Endodermal cell (in vitro differentiated cells): ENCODE measurements at regions not wholly inside any gene's neighbourhood (a gene's known extent, or its start where the extent isn't known, plus 50 kb on each side); places are given as distances from the start of the nearest gene placed in this dataset.
"Not testable (repeated sequence)": the region's sequence is repeated elsewhere in the genome, so short reads cannot be mapped to it uniquely, and the experiment has no call there.

Experiments used
- DNase-seq: peaks from one replicate; pipeline ENCODE4 v3.0.0-alpha.2; 2017
- H3K27ac ChIP-seq: 2 replicates; pipeline ENCODE4 v1.5.1; 2013; ENCODE audit warnings: mild to moderate bottlenecking, low read depth, low read length, moderate library complexity
- H3K27me3 ChIP-seq: 2 replicates; pipeline ENCODE4 v1.6.1; 2013; ENCODE audit warnings: mild to moderate bottlenecking, low read length, moderate library complexity; ENCODE audit not compliant: insufficient read depth, control insufficient read depth, poor library complexity, severe bottlenecking
- H3K36me3 ChIP-seq: 2 replicates; pipeline ENCODE4 v1.7.0; 2013; ENCODE audit warnings: mild to moderate bottlenecking, low read length, moderate library complexity; ENCODE audit not compliant: control insufficient read depth, insufficient read depth
- H3K4me1 ChIP-seq: one replicate; pipeline ENCODE4 v1.7.0; 2013; ENCODE audit warnings: low read length; ENCODE audit not compliant: control insufficient read depth, insufficient read depth
- H3K4me3 ChIP-seq: 2 replicates; pipeline ENCODE4 v1.5.1; 2013; ENCODE audit warnings: mild to moderate bottlenecking, low read length, moderate library complexity
- H3K9ac ChIP-seq: 2 replicates; pipeline ENCODE4 v1.6.1; 2013; ENCODE audit warnings: mild to moderate bottlenecking, low read length, moderate library complexity; ENCODE audit not compliant: poor library complexity, severe bottlenecking; ENCODE audit errors: extremely low read depth
- H3K9me3 ChIP-seq: 2 replicates; pipeline ENCODE4 v1.6.1; 2013; ENCODE audit warnings: mild to moderate bottlenecking, low read length, moderate library complexity; ENCODE audit not compliant: control insufficient read depth
- H3K27ac Mint-ChIP-seq: 2 replicates; pipeline ENCODE4 v1.8.0; 2020; ENCODE audit warnings: mixed read lengths
- H3K27me3 Mint-ChIP-seq: 2 replicates; pipeline ENCODE4 v1.8.0; 2021; ENCODE audit warnings: mild to moderate bottlenecking, mixed read lengths; ENCODE audit not compliant: insufficient read depth
- H3K36me3 Mint-ChIP-seq: 2 replicates; pipeline ENCODE4 v1.8.0; 2020; ENCODE audit warnings: low read depth, mixed read lengths
- H3K4me1 Mint-ChIP-seq: 2 replicates; pipeline ENCODE4 v1.8.0; 2020; ENCODE audit warnings: mixed read lengths
- H3K4me3 Mint-ChIP-seq: 2 replicates; pipeline ENCODE4 v1.8.0; 2020; ENCODE audit warnings: mild to moderate bottlenecking, moderate library complexity, mixed read lengths
- H3K9me3 Mint-ChIP-seq: 2 replicates; pipeline ENCODE4 v1.8.0; 2020; ENCODE audit warnings: mild to moderate bottlenecking, mixed read lengths
- WGBS, 2 experiments: methylation state at CpG; one replicate each; pipeline versions ENCODE4 v1.1.5 to v1.1.7; 2013; ENCODE audit warnings: missing lambda C conversion rate in 2 of 2, mixed read lengths in 1 of 2; ENCODE audit not compliant: insufficient coverage in 1 of 2, insufficient read length in 1 of 2; 5-methylcytosine and 5-hydroxymethylcytosine counted together

DNA sequence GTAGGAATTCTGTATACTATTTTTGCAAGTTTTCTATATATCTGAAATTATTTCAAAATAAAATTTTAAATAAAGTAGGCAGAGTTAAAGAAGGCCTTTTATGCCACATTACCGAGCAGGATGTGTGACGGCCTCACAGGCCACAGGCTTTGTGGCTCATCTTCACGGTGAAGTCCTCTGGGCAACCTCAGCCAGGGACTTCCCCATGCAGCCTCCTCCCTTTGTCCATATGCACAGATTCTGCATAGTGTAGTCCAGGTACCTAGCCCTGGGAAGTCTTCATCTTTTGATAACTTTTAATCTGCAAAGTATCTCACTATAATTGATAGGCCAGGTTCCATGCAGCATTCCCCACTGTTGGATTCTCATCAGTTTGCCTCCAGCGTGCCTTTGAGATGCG is 62.8 kb downstream of the ARHGAP11B start:
- H3K9me3 Mint-ChIP-seq, H3K27me3 ChIP-seq, H3K9me3 ChIP-seq, DNase-seq, H3K36me3 ChIP-seq, H3K36me3 Mint-ChIP-seq, H3K27ac ChIP-seq, H3K4me3 ChIP-seq, H3K4me3 Mint-ChIP-seq, H3K27me3 Mint-ChIP-seq, H3K9ac ChIP-seq, H3K4me1 ChIP-seq, H3K27ac Mint-ChIP-seq, H3K4me1 Mint-ChIP-seq: not testable (repeated sequence)
- WGBS, 2 experiments: 93% methylated on average over 3 of the region's 5 CpGs; no CpG with 5 or more reads in 1 of the 2 experiments

DNA sequence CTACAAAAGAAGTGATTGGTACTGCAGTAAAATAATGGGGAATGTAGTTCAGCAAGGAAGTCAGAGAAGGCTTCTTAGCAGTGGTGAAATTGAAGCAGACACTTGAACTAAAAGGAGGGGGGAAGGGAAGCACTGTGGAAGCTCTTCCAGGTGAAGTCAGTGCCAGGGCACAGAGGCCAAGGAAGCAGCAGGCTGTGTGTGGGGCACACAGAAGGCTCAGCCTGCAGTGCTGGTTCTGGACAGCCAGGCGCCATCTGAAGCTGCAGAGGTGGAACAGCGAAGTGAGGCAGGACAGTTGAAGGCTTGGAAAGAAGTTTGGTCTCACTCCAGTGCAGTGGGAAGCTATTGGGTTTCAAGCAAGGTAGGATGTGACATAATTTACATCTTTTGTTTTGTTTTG is 64.2 kb downstream of the ARHGAP11B start:
- H3K4me3 ChIP-seq, H3K27me3 ChIP-seq, H3K27ac Mint-ChIP-seq, H3K4me1 Mint-ChIP-seq, H3K9me3 ChIP-seq, H3K36me3 ChIP-seq, H3K27me3 Mint-ChIP-seq, H3K4me1 ChIP-seq, H3K9ac ChIP-seq, H3K27ac ChIP-seq, H3K9me3 Mint-ChIP-seq, H3K4me3 Mint-ChIP-seq, H3K36me3 Mint-ChIP-seq, DNase-seq: not testable (repeated sequence)
- no CpG with 5 or more reads among the region's 2 CpGs for WGBS, 2 experiments

DNA sequence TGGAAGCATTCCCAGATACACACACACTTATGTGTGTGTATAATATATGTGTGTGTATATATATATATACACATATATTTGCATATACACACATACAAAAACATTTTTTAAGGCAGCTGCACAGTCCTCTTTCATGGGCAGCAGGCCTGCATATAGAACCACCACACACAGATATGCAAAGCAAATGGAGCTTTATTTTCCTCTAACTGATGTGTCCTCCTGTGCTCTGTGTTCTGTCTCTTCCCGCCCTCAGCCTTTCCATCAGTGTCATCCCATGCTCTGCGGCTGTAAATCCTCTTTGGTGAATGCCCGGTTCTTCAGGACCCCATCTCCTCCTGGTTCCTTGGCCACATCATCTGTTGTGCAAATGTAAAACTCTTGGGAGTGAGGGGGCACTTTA is 69.9 kb downstream of the ARHGAP11B start:
- not testable (repeated sequence) for DNase-seq, H3K4me3 Mint-ChIP-seq, H3K27me3 ChIP-seq, H3K27ac Mint-ChIP-seq, H3K4me1 Mint-ChIP-seq, H3K36me3 Mint-ChIP-seq, H3K9me3 Mint-ChIP-seq, H3K4me1 ChIP-seq, H3K27ac ChIP-seq, H3K36me3 ChIP-seq, H3K27me3 Mint-ChIP-seq, H3K9me3 ChIP-seq, H3K9ac ChIP-seq, H3K4me3 ChIP-seq
- no CpG with 5 or more reads among the region's 3 CpGs for WGBS, 2 experiments

DNA sequence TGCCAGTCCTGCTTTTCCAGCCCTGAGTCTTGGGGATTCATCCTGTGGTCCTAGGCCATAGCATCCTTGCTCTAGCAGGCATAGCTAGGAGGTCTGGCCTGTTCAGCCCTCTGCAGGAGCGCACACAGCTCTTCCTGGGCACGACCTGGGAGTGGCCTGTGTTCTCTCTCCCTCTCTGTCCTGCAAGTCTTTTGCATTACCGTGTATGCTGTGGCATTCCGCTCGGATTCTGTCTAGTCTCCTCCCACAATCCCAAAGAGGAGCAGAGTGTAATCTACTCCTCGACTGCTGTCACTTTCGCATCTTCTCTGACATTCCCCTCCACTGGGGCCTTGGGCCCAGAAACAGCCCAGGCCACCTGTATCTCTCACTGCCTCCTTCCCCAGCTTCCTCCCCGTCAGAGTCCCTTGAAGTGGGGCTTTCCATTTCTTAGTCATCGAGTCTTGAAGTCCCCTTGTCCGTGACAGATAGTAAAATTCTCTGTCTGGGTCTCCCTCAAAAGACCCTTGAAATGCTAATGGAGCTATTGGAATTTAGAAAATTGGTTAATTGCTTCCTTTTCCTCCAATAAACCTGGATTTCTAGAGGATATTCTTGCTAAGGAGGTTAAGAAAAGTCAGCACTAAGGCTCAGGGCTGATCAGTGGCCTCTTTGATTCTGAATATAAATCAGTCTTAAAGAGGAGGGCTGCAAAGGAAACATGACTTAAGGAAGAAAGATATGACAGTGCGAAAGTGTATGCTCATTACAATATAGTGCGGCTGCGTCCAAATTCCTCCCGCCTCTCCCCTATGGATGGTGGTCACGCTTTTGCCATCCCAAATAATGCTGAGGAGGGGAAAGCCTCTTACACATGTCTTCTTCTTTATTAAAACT is 70.7 kb downstream of the ARHGAP11B start:
- H3K9me3 Mint-ChIP-seq, H3K4me3 Mint-ChIP-seq, H3K9me3 ChIP-seq, H3K27ac Mint-ChIP-seq, H3K36me3 Mint-ChIP-seq, H3K4me1 Mint-ChIP-seq, H3K27me3 ChIP-seq, H3K4me1 ChIP-seq, H3K27ac ChIP-seq, H3K27me3 Mint-ChIP-seq, H3K36me3 ChIP-seq, DNase-seq, H3K9ac ChIP-seq, H3K4me3 ChIP-seq: not testable (repeated sequence)
- 88% methylated on average over 5 of the region's 15 CpGs; no CpG with 5 or more reads in 1 of the 2 experiments for WGBS, 2 experiments

DNA sequence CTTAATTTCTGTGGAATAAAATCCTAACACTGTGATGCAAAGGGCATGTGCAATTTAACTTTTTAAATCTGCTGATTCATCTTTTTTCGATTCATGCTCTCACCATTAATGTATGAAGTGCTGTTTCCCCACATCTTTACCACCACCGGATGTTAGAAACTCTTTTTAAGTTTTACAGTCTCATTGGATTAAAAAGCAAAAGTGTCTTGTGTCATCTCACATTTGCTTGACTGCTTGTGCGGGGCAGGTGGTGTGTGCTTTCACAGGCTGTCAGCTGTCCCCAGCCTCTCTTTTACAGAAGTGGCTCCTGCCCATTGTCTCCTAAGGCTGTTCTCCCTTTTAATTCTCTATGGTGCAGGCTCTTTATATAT is 71.4 kb downstream of the ARHGAP11B start:
- not testable (repeated sequence) for H3K9me3 Mint-ChIP-seq, H3K4me3 Mint-ChIP-seq, H3K27ac ChIP-seq, H3K27me3 ChIP-seq, H3K4me1 Mint-ChIP-seq, H3K4me1 ChIP-seq, H3K36me3 ChIP-seq, H3K9me3 ChIP-seq, H3K27ac Mint-ChIP-seq, H3K4me3 ChIP-seq, H3K36me3 Mint-ChIP-seq, H3K9ac ChIP-seq, H3K27me3 Mint-ChIP-seq, DNase-seq
- WGBS, 2 experiments: 90% methylated on average over 1 of the region's 3 CpGs; no CpG with 5 or more reads in 1 of the 2 experiments

DNA sequence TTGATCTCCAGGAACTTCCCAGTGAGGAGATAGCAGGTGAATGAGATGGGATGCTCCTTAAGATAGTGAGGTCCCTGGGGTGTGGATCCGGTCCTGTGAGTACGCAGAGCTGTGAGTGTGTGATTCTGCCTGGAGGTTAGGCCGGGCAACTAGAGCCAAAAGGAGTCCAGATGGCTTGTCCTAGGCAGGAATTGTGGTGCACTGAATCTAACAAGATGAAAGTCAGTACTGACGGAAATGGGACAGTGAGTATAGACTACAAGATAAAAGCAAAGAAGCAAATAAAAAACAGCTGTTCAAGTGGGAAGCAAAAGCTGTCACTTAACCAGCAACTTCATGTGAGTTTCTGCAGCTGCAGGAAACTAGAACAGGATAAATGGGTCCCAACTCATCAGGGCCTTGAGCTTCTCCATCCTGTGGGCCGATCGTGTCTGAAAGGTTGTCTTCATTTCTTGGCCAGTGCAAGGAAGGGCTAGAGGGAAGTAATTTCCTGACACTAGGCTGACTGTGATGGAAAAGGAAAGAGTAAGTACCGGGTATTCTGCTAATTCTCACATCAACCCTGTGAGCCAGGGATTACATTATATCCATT is 74.2 kb downstream of the ARHGAP11B start:
- H3K36me3 Mint-ChIP-seq, H3K27ac Mint-ChIP-seq, DNase-seq, H3K36me3 ChIP-seq, H3K4me1 Mint-ChIP-seq, H3K9me3 Mint-ChIP-seq, H3K27ac ChIP-seq, H3K9me3 ChIP-seq, H3K9ac ChIP-seq, H3K4me3 Mint-ChIP-seq, H3K4me3 ChIP-seq, H3K27me3 Mint-ChIP-seq, H3K27me3 ChIP-seq, H3K4me1 ChIP-seq: not testable (repeated sequence)
- no CpG with 5 or more reads among the region's 7 CpGs for WGBS, 2 experiments
